IPS DF 19.7 (cell line): ENCODE measurements at regions not wholly inside any gene's neighbourhood (a gene's known extent, or its start where the extent isn't known, plus 50 kb on each side); places are given as distances from the start of the nearest gene placed in this dataset.
A peak's percentile ranks its signal among the peaks of the same experiment; 100 is the strongest.
"Not testable (repeated sequence)": the region's sequence is repeated elsewhere in the genome, so short reads cannot be mapped to it uniquely, and the experiment has no call there.

Source experiments
- DNase-seq: peaks from one replicate; pipeline ENCODE4 v3.0.0-alpha.2; 2013; ENCODE audit warnings: low read depth, low spot score

DNA sequence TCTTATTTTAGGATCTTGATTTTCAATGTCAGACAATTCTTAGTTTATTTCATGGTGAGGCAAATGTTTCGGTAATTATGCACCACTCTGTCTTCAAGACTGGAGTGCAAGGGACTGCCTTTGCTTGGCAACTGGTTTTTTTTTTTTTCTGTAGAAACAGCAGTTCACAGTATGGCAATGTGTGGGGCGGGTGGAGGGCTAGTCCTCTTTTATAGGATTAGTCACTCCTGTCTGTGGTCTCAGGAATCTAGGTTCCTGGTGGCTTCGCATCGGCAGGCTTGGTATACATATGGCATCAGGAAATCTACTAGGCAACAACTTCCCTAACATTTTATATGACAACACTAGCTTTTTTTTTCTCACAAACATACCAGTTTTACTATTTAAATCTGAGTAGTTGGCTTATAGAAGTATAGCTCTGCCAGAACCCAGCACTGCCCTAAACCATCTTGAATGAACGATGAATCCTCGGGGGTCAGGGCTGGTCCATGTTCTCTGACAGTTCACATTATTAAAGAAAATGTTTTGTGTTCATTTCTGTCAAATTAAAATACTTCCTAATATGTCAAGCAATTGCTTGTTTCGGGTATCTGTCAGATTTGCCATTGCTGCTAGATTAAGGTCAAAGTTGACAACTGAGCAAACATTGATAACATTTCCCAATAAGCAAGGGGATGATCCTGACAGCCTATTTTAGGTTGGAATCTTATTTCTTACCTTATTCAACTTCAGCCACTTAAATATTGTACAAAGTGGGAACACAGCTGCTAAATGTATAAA, 289.7 kb upstream of the VSTM2A start:
- no peak for DNase-seq

DNA sequence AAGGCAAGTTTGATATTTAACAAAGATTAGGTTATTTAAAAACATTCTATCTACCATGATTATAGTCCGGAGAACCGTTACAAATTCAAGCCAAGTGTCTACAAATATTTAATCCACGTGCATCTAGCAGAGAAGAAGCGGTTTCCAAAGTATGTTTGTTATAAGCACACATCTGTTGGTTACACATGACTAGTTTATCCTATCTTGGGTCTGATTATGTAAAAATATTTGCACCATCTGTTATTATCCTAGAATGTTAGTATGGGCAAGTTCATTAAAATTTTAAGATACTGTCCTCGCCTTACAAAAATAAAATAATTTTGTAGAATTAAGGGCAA, 289.2 kb upstream of the VSTM2A start:
- no peak for DNase-seq

DNA sequence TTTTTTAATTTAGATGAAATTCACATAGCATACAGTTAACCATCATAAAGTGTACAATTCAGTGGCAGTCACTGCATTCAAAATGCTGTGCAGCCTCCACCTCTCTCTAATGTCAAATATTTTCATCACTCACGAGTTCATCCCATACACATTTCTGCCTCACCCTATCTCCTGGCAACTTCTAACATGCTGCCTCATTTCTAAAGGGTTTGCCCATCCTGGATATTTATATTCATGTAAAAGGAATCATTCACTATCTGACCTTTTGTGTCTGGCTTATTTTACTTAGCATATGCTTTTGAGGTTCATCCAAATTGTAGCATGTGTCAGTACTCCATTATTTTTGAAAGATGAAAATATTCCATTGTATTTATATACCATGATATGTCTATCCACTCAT, 286.9 kb upstream of the VSTM2A start:
- no peak for DNase-seq

DNA sequence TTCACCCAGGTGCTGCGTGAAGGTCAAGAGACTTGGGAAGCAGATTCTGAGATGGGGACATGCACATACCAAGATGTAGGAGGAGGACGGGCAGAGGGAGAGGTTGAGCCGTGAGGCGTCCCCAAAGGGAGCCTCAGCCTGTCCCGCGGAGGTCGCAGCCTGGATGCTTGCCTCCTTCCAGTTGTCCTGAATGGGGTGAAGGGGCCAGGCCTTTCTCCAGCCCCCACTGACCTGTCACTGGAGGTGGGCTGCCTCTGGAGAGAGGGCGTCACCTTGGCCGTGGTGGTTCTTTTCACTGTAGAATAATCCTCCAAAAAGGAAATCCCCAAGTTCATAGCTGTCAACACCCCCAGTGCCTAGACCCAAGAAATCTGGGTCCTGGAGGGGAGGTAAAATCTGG, 283.0 kb upstream of the VSTM2A start:
- DNase-seq: no peak

DNA sequence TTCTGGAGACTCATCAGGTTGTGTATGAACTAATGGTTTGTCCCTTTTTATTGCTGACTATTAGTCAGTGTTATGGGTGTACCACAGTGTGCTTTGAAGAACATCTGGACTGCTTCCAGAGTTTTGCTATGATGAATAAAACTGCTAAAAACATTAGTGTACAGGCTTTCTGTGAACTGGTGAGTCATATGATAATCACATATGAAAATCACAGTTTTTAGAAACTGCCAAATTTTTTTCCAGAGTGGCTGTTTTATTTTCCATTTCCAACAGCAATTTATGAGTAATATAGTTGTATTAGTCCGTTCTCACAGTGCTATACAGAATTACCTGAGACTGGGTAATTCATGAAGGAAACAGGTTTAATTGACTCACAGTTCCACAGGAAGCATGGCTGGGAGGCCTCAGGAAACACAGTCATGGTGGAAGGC, 281.2 kb upstream of the VSTM2A start:
- no peak for DNase-seq

DNA sequence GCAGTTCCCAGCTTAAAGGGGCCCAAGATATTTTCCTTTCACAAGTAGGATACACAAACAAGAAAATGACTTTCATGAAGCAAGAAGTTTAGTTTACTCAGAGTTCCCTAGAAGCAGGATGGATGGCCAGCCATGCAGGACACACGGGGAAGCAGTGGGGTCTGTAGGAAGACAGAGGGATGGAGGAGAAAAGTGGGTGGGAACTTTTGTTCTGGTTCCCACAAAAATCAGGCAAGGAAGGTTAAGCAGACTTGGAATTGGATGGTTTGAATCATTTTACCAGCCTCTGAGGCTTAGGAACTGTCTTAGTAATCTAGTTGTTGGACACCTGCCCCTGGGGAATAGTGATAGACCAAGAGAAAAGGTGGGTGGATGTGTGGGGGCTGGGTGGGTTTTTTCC, 263.3 kb upstream of the VSTM2A start:
- DNase-seq: no peak

DNA sequence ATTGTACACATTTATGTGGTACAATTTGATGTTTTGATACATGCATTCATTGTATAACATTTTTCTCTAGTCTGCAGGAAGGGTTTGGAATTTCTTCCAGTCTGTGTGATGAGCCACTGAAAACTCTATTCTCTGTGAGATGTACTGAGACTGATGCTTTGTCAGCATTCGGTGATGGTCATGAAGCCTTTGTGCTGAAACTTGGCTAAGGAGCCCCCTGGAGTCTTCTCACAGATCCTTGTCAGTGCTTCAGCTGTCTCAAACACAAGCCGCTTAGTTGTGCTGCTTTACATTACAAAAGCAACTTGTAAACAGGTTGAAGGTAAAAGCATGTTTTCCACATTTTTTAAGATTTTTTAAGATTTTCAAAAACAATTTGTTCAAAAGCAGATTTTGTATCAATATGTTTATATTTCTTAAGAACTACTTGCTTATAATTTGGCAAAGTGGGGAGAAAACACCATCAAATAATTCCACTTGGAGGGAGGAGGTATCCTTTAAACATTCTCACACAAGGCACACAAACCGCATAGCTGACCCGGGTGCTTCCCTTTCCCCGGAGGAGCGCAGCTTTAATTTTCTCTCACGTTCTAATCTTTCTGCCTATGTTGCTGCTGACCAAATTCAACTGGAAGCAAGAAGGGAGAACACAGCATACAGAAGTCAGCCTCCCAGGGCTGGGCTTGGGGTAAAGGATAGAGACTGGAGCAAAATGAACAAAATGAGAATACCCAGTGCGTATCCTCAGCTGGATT, 249.8 kb upstream of the VSTM2A start:
- peak; percentile 78 for DNase-seq

DNA sequence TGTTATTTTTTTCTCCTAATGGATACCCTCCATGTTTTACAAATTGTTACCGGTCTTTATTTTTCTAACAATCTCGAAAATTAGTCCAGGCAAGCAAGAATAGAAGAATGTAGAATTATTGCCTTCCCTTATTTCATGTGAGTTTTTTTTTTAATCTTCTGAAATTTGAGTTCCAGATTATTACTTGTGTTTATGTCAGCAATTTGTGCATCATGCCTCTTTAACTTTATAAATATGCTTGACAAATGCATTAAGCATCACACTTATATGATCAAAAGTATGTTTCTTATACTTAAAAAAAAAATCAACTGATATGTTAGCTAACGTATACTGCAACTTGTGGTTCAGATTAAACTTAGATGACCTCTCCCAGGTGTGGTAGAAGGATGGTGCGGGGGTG, 242.7 kb upstream of the VSTM2A start:
- DNase-seq: no peak

DNA sequence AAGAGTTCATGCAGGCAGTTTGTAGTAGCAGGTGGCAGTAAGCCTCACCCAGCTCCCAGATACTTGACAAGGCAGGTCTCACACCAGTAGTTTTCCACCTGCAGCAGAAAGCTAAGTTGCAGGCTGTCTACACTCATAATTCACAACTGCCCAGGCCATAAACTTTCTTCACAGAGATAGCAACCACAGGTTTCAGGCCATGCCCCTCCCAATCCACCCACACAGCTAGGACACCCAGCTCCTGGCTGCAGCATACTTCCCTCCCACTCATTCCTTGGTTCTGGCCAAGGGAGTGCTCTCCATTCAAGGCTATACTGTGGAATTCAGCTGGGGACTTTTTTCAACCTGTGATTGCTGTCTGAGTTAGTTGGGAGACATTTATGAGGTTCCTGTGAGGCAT, 226.2 kb upstream of the VSTM2A start:
- DNase-seq: not testable (repeated sequence)

DNA sequence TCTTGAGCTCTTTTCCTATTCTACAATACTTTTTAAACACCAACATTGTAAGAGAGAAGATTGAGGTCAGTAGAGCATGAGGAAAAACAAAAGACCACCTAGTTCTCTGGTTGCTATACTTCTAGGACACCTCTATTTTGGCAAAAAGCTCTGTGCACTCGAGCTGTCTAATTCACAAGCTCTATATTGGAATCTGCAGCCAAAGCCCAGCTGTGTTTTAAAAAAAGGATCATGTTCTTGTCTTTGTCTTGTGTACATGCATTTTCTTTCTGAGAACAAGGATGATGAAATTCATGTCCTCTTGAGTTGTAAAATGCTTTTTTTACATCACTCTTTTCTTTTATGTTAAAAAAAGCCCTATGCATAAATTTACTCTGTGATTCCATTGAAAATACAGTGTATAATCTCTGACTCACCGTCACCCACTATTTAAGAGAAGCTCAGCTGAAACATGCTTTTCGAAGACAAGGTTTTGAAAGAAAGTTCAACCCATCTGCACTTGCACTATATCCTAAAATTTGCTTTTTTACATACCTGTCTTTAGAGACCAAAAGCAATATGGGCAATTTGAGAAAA, 215.5 kb upstream of the VSTM2A start:
- DNase-seq: no peak

DNA sequence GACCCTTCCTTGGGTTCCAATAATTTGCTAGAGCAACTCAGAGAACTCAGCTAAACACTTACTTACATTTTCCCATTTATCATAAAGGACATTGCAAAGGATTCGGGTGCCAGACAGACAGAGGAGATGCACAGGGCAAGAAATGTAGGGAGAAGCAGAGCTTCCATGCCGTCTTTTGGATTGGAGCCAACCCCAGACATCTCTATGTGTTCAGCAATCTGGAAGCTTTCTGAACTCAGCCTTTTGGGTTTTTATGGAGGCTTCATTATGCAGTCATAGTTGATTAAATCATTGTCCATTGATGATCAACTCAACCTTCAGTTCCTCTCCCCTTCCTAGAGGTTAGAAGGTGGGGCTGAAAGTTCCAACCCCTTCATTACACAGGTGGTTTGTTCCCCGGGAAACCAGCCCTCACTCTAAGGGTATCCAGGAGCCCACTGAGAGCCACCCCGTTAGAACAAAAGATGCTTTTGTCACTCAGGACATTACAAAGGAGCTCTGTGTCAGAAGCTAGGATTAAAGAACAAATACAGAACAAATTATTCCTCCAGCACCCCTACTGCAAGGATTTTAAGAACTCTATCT, 211.9 kb upstream of the VSTM2A start:
- DNase-seq: no peak

DNA sequence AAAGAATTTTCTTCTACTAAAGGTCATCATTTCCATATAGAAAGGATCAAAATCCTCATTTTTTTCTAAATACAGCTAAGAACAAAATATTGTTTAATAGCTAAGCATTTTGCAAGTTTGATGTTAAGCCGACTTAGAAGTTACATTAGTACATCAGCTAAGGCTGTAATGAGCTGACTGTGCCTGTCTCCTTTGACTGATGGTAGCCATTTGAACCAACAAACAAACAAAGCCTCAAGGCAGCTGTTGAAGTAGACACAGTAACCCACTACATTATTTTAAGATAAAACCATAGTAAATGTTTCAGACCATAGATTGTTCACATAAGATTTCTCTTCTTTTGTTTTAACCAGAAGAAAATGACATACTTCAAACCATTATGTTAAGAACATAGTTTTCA, 210.9 kb upstream of the VSTM2A start:
- no peak for DNase-seq

DNA sequence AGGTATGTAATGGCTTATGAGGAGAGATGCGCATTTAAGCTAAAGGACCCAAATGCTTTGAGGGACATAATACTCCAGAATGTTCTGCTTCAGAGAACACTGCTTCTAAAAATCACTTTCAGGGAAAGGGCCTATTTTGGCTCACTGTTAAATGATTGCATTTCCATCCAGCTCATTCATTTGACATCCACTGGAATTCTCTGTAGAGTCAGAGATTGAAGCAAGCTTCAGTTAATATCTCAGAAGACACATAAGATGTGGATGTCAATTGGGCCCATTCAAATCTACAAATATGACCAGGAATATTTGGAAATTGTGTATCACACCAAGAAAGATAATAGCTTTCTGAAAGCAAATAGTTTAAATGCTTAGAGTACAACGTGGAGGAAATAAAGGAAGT, 209.9 kb upstream of the VSTM2A start:
- DNase-seq: no peak

DNA sequence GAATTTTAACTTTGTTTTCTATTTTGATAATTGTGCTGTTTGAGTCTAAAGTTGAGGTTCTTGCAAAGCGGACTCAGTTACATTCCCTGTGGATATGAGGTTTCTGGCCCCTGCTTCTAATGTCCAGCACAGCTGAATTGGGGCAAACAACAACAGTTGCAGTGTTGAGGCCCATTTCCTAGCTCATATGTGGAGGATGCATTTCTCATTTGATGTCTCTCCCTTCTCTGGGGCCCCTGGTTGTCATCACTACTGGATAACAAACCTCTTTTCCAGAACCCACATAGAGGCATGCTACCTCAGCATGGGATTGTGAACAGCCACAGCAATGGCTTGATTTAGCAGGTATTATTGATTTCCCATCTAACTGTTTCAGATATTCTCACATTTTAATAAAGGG, 208.2 kb upstream of the VSTM2A start:
- DNase-seq: no peak

DNA sequence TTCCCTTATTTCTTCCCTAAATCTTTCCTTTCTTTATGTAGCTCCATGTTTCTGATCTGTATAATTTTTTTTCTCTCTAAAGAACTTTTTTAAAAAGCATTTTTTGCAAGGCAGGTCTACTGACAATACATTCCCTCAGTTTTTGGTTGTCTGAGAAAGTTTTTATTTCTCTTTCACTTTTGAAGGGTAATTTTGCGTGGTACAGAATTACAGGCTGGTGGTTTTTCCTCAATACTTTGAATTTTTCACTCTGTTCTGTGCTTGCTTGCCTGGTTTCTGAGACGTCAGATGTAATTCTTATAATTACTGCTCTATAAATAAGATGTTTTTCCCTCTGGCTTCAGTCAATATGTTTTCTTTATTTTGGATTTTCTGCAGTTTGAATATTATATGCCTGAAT, 205.4 kb upstream of the VSTM2A start:
- no peak for DNase-seq

DNA sequence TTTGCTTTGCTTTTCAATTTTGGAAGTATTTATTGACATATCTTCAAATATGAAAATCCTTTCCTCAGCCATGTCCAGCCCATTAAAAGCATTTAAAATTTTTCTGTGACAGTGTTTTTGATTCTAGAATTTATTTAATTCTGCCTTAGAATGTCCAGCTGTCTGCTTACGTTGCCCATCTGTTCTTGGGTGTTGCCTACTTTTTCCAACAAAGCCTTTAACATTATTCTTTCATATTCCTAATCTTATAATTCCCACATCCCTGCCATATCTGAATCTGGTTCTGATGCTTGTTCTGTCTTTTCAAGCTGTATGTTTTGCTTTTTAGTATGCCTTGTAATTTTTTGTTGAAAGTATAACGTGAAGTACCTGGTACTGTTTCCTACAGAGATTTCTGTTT, 204.7 kb upstream of the VSTM2A start:
- DNase-seq: no peak

DNA sequence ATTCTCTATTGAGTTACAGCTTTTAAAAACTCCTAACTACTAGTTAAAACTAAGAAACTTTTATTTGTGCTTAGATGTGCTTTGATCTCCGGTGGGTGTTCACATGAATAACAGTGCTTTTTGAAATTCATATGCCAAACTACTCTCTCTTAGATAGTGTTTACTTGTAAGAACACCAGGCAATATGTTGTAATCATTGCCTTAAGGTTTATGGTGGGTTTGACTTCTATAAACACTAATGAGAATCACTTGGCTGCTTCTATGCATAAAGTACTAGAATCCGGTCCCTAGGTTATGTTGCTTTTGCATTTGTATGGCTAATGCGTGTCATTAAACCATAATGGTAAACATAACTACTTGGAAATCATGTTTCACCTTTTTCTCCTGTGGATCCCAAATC, 203.9 kb upstream of the VSTM2A start:
- DNase-seq: no peak

DNA sequence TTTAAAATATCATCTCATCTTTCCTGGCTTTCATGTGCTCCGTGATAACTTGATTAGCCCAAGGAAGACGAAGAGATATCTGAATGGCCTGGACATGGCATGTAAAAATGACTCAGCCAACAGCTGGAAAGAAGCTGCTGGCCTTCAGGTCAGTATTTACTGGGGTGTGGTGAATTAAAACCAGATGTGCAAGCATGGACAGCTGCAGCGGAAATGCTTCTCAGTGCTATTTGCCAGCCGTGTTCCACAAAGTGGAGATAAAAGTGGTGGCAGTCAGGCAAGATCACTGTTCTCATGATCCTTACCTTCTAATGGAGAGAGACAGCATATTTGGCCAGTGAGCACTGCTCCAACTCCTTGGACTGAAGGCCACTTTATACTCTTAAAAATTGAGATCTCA, 203.1 kb upstream of the VSTM2A start:
- DNase-seq: no peak

DNA sequence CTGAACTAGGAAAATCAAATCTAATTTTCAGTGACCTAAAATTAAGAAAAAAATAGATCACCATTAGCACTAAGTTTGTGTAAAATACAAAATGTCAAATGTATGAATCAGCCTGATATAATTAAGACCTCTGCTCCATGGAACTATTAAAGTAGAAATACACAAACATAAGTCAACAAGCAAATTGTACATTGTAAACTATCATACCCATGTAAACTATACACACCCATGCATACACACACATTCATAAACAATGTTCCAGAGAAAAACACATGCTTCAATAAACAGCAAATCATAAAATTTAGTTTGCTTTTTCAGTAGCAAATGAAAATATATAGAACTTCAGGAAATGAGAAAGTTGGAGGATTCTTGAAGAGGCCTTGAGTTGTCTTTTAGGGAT, 199.7 kb upstream of the VSTM2A start:
- DNase-seq: no peak

DNA sequence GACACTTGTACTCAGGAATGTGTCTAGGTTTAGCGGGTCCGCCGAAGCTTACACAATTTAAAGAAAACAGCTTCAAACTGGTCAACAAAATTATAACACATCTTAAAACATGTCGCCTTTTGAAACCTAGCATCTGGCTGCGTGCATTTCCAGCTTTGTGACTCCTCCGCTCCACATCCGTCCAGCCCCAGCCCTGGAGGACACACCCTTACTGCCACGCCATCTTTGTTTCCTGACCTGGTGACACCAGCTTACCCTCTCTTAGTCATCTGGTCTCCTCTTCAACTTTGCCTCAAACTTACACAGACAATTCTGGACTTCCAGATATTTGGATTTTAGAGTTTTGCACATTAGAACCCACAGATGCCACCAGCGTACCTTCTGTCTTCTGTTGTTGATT, 198.7 kb upstream of the VSTM2A start:
- DNase-seq: no peak

DNA sequence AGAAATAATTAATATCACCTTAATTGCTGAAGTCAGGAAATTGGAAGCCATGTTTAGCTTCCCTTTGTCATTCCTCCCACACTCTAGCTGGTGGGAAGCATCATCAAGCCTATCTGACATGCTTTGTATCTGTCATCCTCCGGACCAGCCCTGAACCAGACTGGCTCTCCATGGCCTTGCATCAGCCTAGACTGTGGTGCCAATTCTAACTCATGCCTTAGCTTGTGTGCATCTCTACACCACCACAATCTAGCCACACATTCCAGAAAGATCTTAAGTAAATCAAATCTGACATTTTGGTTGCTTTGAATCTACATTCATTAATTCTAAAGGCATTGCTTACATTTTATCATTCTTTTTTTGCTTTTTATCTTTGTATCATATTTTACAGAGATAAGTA, 196.4 kb upstream of the VSTM2A start:
- no peak for DNase-seq

DNA sequence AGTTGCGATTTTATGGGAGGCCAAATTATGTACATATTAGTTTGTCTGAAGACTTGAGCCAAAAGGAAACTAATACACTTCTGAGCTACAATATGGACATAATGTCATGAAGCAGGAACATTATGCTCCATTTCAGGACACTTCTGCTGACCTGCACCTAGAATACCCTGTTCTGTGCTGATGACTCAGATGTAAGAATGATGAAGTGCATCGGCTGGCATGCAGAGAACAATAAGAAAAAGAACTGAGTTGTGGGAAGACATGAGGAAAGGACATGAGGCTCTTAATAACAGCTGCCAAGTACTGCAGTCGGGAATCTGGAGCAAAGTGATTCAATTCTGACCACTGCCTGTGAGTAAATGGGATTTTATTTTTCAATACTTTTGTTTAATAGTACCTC, 192.9 kb upstream of the VSTM2A start:
- no peak for DNase-seq

DNA sequence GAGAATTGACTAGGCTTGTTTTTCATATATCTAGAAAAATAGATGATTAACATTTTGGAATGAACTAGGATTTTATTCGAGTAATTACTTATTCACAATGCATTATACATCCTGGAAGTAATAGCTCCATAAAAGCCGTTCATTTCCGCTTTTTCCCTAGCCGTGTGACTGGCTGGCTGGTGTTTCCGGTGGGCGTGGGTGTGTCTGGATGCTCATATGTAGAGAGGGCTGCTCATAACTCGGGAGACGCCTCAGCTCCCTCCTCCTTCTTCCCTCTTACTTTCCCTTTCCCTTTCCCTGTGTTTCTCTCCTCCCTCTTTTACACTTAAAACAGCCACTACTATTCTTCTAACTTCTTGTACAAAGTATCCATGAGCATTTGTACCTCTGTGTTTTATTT, 187.7 kb upstream of the VSTM2A start:
- DNase-seq: no peak
